DOHH2 (cell line): ENCODE measurements at regions not wholly inside any gene's neighbourhood (a gene's known extent, or its start where the extent isn't known, plus 50 kb on each side); places are given as distances from the start of the nearest gene placed in this dataset.

Experiments used
- EZH2phosphoT487 ChIP-seq: fragments of 200-600 bp; sonication (generic); IDR thresholded peaks from 2 replicates; pipeline ENCODE4 v1.6.1; 2017; ENCODE audit warnings: borderline replicate concordance, mild to moderate bottlenecking, antibody characterized with exemption, low read length, moderate library complexity, mixed read lengths
- TF ChIP-seq, protein P1 (sequence below): fragments of 200-600 bp; sonication (generic); IDR thresholded peaks from one replicate; pipeline ENCODE4 v1.5.1; 2014; ENCODE audit warnings: antibody characterized with exemption, mild to moderate bottlenecking, low read depth, low read length; ENCODE audit not compliant: poor library complexity, severe bottlenecking

DNA sequence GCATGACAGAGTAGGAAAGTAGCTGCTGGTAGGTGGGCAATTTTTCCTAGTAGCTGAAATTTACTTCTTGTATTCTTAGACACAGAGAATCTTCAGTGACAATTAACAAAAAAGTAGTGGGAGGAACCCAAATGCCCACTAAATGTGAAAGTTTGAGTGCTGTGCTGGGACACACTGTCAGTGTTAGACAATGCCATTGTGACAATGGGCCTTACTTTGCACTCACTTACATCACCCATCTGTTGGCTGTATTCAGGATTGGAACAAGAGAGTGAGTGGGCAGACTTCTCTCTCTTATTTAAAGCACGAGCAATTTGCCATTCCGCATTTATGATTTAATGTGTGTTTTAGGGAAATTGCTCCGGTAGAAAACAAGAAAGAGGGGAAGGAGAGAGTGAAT, 662.5 kb downstream of the CBLN4 start:
- TF ChIP-seq, protein P1, sequence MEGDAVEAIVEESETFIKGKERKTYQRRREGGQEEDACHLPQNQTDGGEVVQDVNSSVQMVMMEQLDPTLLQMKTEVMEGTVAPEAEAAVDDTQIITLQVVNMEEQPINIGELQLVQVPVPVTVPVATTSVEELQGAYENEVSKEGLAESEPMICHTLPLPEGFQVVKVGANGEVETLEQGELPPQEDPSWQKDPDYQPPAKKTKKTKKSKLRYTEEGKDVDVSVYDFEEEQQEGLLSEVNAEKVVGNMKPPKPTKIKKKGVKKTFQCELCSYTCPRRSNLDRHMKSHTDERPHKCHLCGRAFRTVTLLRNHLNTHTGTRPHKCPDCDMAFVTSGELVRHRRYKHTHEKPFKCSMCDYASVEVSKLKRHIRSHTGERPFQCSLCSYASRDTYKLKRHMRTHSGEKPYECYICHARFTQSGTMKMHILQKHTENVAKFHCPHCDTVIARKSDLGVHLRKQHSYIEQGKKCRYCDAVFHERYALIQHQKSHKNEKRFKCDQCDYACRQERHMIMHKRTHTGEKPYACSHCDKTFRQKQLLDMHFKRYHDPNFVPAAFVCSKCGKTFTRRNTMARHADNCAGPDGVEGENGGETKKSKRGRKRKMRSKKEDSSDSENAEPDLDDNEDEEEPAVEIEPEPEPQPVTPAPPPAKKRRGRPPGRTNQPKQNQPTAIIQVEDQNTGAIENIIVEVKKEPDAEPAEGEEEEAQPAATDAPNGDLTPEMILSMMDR: no peak
- TF ChIP-seq EZH2phosphoT487: no peak
